Endodermal cell (in vitro differentiated cells): ENCODE measurements at regions not wholly inside any gene's neighbourhood (a gene's known extent, or its start where the extent isn't known, plus 50 kb on each side); places are given as distances from the start of the nearest gene placed in this dataset.

Experiments used
- DNase-seq: peaks from one replicate; pipeline ENCODE4 v3.0.0-alpha.2; 2017
- H3K27ac ChIP-seq: 2 replicates; pipeline ENCODE4 v1.5.1; 2013; ENCODE audit warnings: mild to moderate bottlenecking, low read depth, low read length, moderate library complexity
- H3K27me3 ChIP-seq: 2 replicates; pipeline ENCODE4 v1.6.1; 2013; ENCODE audit warnings: mild to moderate bottlenecking, low read length, moderate library complexity; ENCODE audit not compliant: insufficient read depth, control insufficient read depth, poor library complexity, severe bottlenecking
- H3K36me3 ChIP-seq: 2 replicates; pipeline ENCODE4 v1.7.0; 2013; ENCODE audit warnings: mild to moderate bottlenecking, low read length, moderate library complexity; ENCODE audit not compliant: control insufficient read depth, insufficient read depth
- H3K4me1 ChIP-seq: one replicate; pipeline ENCODE4 v1.7.0; 2013; ENCODE audit warnings: low read length; ENCODE audit not compliant: control insufficient read depth, insufficient read depth
- H3K4me3 ChIP-seq: 2 replicates; pipeline ENCODE4 v1.5.1; 2013; ENCODE audit warnings: mild to moderate bottlenecking, low read length, moderate library complexity
- H3K9ac ChIP-seq: 2 replicates; pipeline ENCODE4 v1.6.1; 2013; ENCODE audit warnings: mild to moderate bottlenecking, low read length, moderate library complexity; ENCODE audit not compliant: poor library complexity, severe bottlenecking; ENCODE audit errors: extremely low read depth
- H3K9me3 ChIP-seq: 2 replicates; pipeline ENCODE4 v1.6.1; 2013; ENCODE audit warnings: mild to moderate bottlenecking, low read length, moderate library complexity; ENCODE audit not compliant: control insufficient read depth
- H3K27ac Mint-ChIP-seq: 2 replicates; pipeline ENCODE4 v1.8.0; 2020; ENCODE audit warnings: mixed read lengths
- H3K27me3 Mint-ChIP-seq: 2 replicates; pipeline ENCODE4 v1.8.0; 2021; ENCODE audit warnings: mild to moderate bottlenecking, mixed read lengths; ENCODE audit not compliant: insufficient read depth
- H3K36me3 Mint-ChIP-seq: 2 replicates; pipeline ENCODE4 v1.8.0; 2020; ENCODE audit warnings: low read depth, mixed read lengths
- H3K4me1 Mint-ChIP-seq: 2 replicates; pipeline ENCODE4 v1.8.0; 2020; ENCODE audit warnings: mixed read lengths
- H3K4me3 Mint-ChIP-seq: 2 replicates; pipeline ENCODE4 v1.8.0; 2020; ENCODE audit warnings: mild to moderate bottlenecking, moderate library complexity, mixed read lengths
- H3K9me3 Mint-ChIP-seq: 2 replicates; pipeline ENCODE4 v1.8.0; 2020; ENCODE audit warnings: mild to moderate bottlenecking, mixed read lengths
- WGBS, 2 experiments: methylation state at CpG; one replicate each; pipeline versions ENCODE4 v1.1.5 to v1.1.7; 2013; ENCODE audit warnings: missing lambda C conversion rate in 2 of 2, mixed read lengths in 1 of 2; ENCODE audit not compliant: insufficient coverage in 1 of 2, insufficient read length in 1 of 2; 5-methylcytosine and 5-hydroxymethylcytosine counted together
- TF ChIP-seq, protein P1 (sequence below): fragments of 200-600 bp; sonication (generic); conservative IDR thresholded peaks from 2 replicates; pipeline ENCODE4 v1.5.0; 2021; ENCODE audit warnings: antibody characterized with exemption, mild to moderate bottlenecking

DNA sequence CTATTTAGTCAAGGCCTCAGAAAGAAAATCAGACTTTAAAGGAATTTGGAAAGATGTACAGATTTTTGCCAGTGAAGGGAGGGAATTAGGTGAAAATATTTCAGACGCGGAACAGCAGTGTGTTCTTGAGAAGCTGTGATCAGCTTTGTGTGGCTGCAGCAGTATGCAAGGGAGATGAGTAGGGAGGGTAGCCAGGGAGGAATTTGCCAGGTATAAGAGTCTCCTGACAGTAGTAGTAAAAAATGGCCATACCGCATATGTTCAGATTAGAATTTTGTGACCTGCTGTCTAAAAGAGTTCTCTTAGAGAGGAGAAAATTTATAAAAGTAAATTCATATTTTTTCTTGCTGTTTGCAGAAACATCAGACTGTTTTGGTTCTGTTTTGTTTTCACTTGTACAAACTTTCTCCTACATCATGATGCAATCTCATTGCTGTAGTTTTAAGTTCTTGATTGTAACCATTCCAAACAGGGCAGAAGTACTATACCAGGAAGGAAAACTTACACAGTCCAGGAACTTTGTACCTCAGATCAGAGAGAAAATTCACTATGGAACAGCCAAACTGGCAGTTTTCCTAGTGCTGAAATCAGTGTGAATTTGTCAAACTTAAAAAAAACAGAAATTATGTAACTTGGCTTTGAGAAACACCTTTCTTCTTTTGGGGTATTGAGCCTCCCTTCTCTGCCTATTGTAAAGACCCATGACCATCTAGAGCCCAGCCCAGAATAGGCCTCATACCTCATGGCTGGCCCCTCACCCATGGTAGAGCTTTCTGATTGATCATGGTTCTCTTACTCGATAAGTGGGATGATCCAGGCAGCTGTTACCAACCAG is 78.4 kb upstream of the NR3C1 start:
- Histone ChIP-seq H3K9me3 (no peaks in the 10 kb centered on the region), H3K36me3 (no peaks in the 10 kb centered on the region), H3K4me1 (no peaks in the 10 kb centered on the region), H3K4me3 (no peak overlapping the region), H3K9ac (no peak overlapping the region), H3K27me3 (no peaks in the 10 kb centered on the region), H3K27ac (no peak overlapping the region)
- TF ChIP-seq, protein P1, sequence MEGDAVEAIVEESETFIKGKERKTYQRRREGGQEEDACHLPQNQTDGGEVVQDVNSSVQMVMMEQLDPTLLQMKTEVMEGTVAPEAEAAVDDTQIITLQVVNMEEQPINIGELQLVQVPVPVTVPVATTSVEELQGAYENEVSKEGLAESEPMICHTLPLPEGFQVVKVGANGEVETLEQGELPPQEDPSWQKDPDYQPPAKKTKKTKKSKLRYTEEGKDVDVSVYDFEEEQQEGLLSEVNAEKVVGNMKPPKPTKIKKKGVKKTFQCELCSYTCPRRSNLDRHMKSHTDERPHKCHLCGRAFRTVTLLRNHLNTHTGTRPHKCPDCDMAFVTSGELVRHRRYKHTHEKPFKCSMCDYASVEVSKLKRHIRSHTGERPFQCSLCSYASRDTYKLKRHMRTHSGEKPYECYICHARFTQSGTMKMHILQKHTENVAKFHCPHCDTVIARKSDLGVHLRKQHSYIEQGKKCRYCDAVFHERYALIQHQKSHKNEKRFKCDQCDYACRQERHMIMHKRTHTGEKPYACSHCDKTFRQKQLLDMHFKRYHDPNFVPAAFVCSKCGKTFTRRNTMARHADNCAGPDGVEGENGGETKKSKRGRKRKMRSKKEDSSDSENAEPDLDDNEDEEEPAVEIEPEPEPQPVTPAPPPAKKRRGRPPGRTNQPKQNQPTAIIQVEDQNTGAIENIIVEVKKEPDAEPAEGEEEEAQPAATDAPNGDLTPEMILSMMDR, result no peak
- WGBS, 2 experiments, result 93 to 97% methylated on average over 3 to 4 of the region's 4 CpGs
- no peaks in the 10 kb centered on the region for H3K9me3 Mint-ChIP-seq
- no peaks in the 10 kb centered on the region for H3K36me3 Mint-ChIP-seq
- H3K4me3 Mint-ChIP-seq, result no peak overlapping the region
- no peak overlapping the region for H3K27ac Mint-ChIP-seq
- no peak for DNase-seq
- no peaks in the 10 kb centered on the region for H3K4me1 Mint-ChIP-seq
- H3K27me3 Mint-ChIP-seq, result no peaks in the 10 kb centered on the region

DNA sequence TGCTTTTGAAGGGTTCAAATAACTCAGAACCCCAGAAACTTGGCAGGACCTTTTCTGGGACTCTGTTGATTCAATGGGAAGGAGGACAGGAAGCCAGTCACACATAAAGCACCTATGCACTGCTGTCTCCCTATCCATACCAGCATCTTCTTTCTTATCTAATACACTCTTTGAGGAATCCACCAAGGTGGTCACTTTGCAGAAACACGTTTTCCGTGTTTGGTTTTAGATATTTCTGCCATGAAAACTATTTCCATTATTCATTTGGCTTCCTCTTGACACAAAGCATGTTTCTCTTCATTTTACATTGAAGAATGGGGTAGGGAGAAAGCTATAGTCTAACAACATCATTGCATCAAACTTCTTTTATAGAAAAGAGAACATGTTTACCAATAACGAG is 76.5 kb upstream of the NR3C1 start:
- no peak for DNase-seq
- no peaks in the 10 kb centered on the region for H3K27me3 Mint-ChIP-seq
- no peaks in the 10 kb centered on the region for H3K9me3 Mint-ChIP-seq
- no peaks in the 10 kb centered on the region for H3K36me3 Mint-ChIP-seq
- Histone ChIP-seq H3K27ac (no peak overlapping the region), H3K9me3 (no peaks in the 10 kb centered on the region), H3K27me3 (no peaks in the 10 kb centered on the region), H3K9ac (no peak overlapping the region), H3K36me3 (no peaks in the 10 kb centered on the region), H3K4me1 (no peaks in the 10 kb centered on the region), H3K4me3 (no peak overlapping the region)
- no peaks in the 10 kb centered on the region for H3K4me1 Mint-ChIP-seq
- TF ChIP-seq, protein P1, result no peak
- 80 to 94% methylated on average over 2 of the region's 3 CpGs for WGBS, 2 experiments
- H3K27ac Mint-ChIP-seq, result no peak overlapping the region
- no peak overlapping the region for H3K4me3 Mint-ChIP-seq

DNA sequence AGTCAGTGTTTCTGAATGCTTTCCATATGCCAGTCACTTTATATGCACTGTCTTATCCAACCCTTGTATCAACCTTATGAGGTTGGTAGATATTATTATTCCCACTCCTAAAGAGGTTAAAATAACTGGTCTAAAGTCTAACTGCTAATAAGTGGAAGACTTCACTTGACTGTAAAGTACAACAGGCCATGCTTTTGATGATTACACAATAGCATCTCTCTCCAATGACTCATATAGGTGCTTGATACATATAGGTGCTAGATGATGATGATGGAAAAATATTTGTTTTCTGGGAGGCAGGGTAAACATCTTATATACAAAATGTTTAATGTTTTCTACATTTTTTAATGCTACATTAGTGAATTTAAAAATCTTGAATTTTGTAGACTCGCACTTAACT is 75.9 kb upstream of the NR3C1 start:
- Histone ChIP-seq H3K9me3 (no peaks in the 10 kb centered on the region), H3K27me3 (no peaks in the 10 kb centered on the region), H3K4me3 (no peak overlapping the region), H3K9ac (no peak overlapping the region), H3K27ac (no peak overlapping the region), H3K4me1 (no peaks in the 10 kb centered on the region), H3K36me3 (no peaks in the 10 kb centered on the region)
- Mint-ChIP-seq H3K9me3 (no peaks in the 10 kb centered on the region), H3K4me3 (no peak overlapping the region), H3K4me1 (no peaks in the 10 kb centered on the region), H3K36me3 (no peaks in the 10 kb centered on the region), H3K27me3 (no peaks in the 10 kb centered on the region), H3K27ac (no peak overlapping the region)
- no peak for DNase-seq
- WGBS, 2 experiments, result 100% methylated on average over 1 of the region's 1 CpG; no CpG with 5 or more reads in 1 of the 2 experiments
- TF ChIP-seq, protein P1, result no peak
